NCI-H526 treated with DMSO at 0.1 percent for 48 hours (cell line): ENCODE measurements at regions not wholly inside any gene's neighbourhood (a gene's known extent, or its start where the extent isn't known, plus 50 kb on each side); places are given as distances from the start of the nearest gene placed in this dataset.

Source experiments
- DNase-seq: peaks from one replicate; lab custom pipeline; 2025; lab: John Stamatoyannopoulos, UW

- DNase-seq: no peak
Measured at GRCh38 chr13:29926098-29926476, 75.7 kb upstream of the UBL3 start.

GRCh38 chr13:29925457-29926097 lies 75.2 kb upstream of the UBL3 start:
- no peak for DNase-seq

- peak; percentile 7 for DNase-seq
Measured at GRCh38 chr13:29924482-29925350, 74.3 kb upstream of the UBL3 start.

- peak; percentile 22 for DNase-seq
Measured at GRCh38 chr13:29923554-29924481, 73.4 kb upstream of the UBL3 start.

- DNase-seq: no peak
Measured at GRCh38 chr13:29922896-29923295, 72.5 kb upstream of the UBL3 start.

GRCh38 chr13:29922281-29922821 lies 71.9 kb upstream of the UBL3 start:
- no peak for DNase-seq

GRCh38 chr13:29921542-29921941 lies 71.1 kb upstream of the UBL3 start:
- DNase-seq: no peak

GRCh38 chr13:29920025-29920643 lies 69.7 kb upstream of the UBL3 start:
- DNase-seq: no peak

- no peak for DNase-seq
Measured at GRCh38 chr13:29918845-29919244, 68.4 kb upstream of the UBL3 start.

- DNase-seq: no peak
Measured at GRCh38 chr13:29917650-29918049, 67.2 kb upstream of the UBL3 start.

- DNase-seq: no peak
Measured at GRCh38 chr13:29914581-29914980, 64.2 kb upstream of the UBL3 start.

GRCh38 chr13:29911781-29912418 lies 61.5 kb upstream of the UBL3 start:
- no peak for DNase-seq

GRCh38 chr13:29909975-29910674 lies 59.7 kb upstream of the UBL3 start:
- DNase-seq: no peak

GRCh38 chr13:29909081-29909730 lies 58.8 kb upstream of the UBL3 start:
- no peak for DNase-seq

- no peak for DNase-seq
Measured at GRCh38 chr13:29908416-29909080, 58.1 kb upstream of the UBL3 start.

- DNase-seq: no peak
Measured at GRCh38 chr13:29907670-29908069, 57.3 kb upstream of the UBL3 start.

- no peak for DNase-seq
Measured at GRCh38 chr13:29906432-29907011, 56.1 kb upstream of the UBL3 start.

- DNase-seq: no peak
Measured at GRCh38 chr13:29905845-29906244, 55.4 kb upstream of the UBL3 start.

- DNase-seq: no peak
Measured at GRCh38 chr13:29903996-29904395, 53.6 kb upstream of the UBL3 start.
